ENCODE measurements at regions not wholly inside any gene's neighbourhood (a gene's known extent, or its start where the extent isn't known, plus 50 kb on each side); places are given as distances from the start of the nearest gene placed in this dataset.

DNA sequence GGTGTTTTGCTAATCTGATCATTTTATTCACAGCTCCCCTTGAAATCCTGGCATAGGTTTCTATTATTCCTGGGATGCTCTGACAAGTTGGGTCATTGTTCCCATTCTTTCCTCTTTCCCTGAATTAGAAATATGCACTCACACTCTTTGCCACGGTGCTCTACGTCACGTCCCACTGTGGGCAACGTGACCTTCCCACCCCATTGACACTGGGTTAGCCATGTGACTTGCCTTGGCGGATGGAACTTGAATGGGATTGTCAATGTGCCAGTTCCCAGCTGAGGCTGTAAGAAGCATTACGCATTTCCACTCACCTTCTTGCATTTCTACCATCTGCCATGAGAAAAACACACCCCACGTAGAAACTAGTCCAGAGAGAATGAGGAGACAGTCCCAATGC lies 492.4 kb downstream of the SHISA9 start:
- TF ChIP-seq BHLHE40 (IDR thresholded peaks at IDR 0.05; ENCODE audit: low read depth, low read length): no peak
- no peak for TF ChIP-seq SMC3 (IDR thresholded peaks at IDR 0.05; ENCODE audit: low read depth, low read length)
- TF ChIP-seq RFX5 (IDR thresholded peaks at IDR 0.05; ENCODE audit: low read depth, low read length): no peak
- no peak for TF ChIP-seq POLR2A (IDR thresholded peaks at IDR 0.05; ENCODE audit: low read depth, low read length)
- TF ChIP-seq, protein P1, sequence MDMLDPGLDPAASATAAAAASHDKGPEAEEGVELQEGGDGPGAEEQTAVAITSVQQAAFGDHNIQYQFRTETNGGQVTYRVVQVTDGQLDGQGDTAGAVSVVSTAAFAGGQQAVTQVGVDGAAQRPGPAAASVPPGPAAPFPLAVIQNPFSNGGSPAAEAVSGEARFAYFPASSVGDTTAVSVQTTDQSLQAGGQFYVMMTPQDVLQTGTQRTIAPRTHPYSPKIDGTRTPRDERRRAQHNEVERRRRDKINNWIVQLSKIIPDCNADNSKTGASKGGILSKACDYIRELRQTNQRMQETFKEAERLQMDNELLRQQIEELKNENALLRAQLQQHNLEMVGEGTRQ (IDR thresholded peaks at IDR 0.05; ENCODE audit: low read depth, low read length): no peak
- no peak for TF ChIP-seq RAD21 (IDR thresholded peaks at IDR 0.05; ENCODE audit: low read length)
- TF ChIP-seq, protein P2, sequence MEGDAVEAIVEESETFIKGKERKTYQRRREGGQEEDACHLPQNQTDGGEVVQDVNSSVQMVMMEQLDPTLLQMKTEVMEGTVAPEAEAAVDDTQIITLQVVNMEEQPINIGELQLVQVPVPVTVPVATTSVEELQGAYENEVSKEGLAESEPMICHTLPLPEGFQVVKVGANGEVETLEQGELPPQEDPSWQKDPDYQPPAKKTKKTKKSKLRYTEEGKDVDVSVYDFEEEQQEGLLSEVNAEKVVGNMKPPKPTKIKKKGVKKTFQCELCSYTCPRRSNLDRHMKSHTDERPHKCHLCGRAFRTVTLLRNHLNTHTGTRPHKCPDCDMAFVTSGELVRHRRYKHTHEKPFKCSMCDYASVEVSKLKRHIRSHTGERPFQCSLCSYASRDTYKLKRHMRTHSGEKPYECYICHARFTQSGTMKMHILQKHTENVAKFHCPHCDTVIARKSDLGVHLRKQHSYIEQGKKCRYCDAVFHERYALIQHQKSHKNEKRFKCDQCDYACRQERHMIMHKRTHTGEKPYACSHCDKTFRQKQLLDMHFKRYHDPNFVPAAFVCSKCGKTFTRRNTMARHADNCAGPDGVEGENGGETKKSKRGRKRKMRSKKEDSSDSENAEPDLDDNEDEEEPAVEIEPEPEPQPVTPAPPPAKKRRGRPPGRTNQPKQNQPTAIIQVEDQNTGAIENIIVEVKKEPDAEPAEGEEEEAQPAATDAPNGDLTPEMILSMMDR (conservative IDR thresholded peaks at IDR 0.05; ENCODE audit: low read depth, low read length): no peak
- TF ChIP-seq, protein P3, sequence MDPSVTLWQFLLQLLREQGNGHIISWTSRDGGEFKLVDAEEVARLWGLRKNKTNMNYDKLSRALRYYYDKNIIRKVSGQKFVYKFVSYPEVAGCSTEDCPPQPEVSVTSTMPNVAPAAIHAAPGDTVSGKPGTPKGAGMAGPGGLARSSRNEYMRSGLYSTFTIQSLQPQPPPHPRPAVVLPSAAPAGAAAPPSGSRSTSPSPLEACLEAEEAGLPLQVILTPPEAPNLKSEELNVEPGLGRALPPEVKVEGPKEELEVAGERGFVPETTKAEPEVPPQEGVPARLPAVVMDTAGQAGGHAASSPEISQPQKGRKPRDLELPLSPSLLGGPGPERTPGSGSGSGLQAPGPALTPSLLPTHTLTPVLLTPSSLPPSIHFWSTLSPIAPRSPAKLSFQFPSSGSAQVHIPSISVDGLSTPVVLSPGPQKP (IDR thresholded peaks at IDR 0.05; ENCODE audit: borderline replicate concordance, low read depth, low read length): no peak
- no peak for TF ChIP-seq CEBPB (IDR thresholded peaks at IDR 0.05; ENCODE audit: low read depth, low read length)
- no peak for TF ChIP-seq MXI1 (IDR thresholded peaks at IDR 0.05; ENCODE audit: borderline replicate concordance, low read depth, low read length)
- TF ChIP-seq MAFK (IDR thresholded peaks at IDR 0.05; ENCODE audit: low read depth, low read length): no peak
- no peak for TF ChIP-seq RCOR1 (IDR thresholded peaks at IDR 0.05; ENCODE audit: insufficient replicate concordance, low read length)
- TF ChIP-seq FOS (IDR thresholded peaks at IDR 0.05; ENCODE audit: low read depth, low read length): no peak
- TF ChIP-seq NFE2L2 (IDR thresholded peaks at IDR 0.05; ENCODE audit: low read depth, low read length): no peak
- TF ChIP-seq MAZ (IDR thresholded peaks at IDR 0.05; ENCODE audit: borderline replicate concordance, low read depth, low read length): no peak
- TF ChIP-seq CHD1 (IDR thresholded peaks at IDR 0.05; ENCODE audit: low read depth, low read length): no peak
- intact Hi-C loops (cut with micrococcal nuclease): no loop called here

More for the DNA sequence above, 492.4 kb downstream of the SHISA9 start:
- Histone ChIP-seq H3K23ac (ENCODE audit: low read depth, low read length) (no peak overlapping the region), H3K79me1 (ENCODE audit: low read depth in 1 of 2, low read length in 2 of 2) (no peaks in the 10 kb centered on the region), H3K9ac (ENCODE audit: low read depth, low read length) (no peak overlapping the region), H4K8ac (ENCODE audit: low read depth in 2 of 2, low read length in 2 of 2) (no peak overlapping the region), H3K27me3 (ENCODE audit: control insufficient read depth, insufficient read depth, low read length) (no peaks in the 10 kb centered on the region), H2AK9ac (replicated peaks; ENCODE audit: low read depth, low read length, poor library complexity) (no peak overlapping the region), H3K4me1 (ENCODE audit: control insufficient read depth, insufficient read depth, low read length) (no peaks in the 10 kb centered on the region), H4K20me1 (ENCODE audit: insufficient read depth, low read length) (no peaks in the 10 kb centered on the region), H3K36me3 (ENCODE audit: control insufficient read depth, insufficient read depth, low read length) (no peaks in the 10 kb centered on the region), H3K4ac (ENCODE audit: low read depth, low read length) (no peak overlapping the region), H4K5ac (ENCODE audit: low read depth, low read length) (no peak overlapping the region), H3K14ac (replicated peaks; ENCODE audit: low read depth, low read length) (no peak overlapping the region), H3K4me2 (ENCODE audit: low read depth, low read length) (no peak overlapping the region), H2BK120ac (ENCODE audit: low read depth, low read length) (no peak overlapping the region), H2BK15ac (ENCODE audit: low read depth, low read length) (no peak overlapping the region), H3K56ac (ENCODE audit: extremely low read depth, insufficient read depth, low read length) (no peak overlapping the region), H2BK5ac (ENCODE audit: low read depth, low read length, poor library complexity, severe bottlenecking) (no peak overlapping the region), H2BK20ac (ENCODE audit: low read depth, low read length) (no peak overlapping the region), H3K4me3 (ENCODE audit: insufficient read depth, low read depth, low read length) (no peak overlapping the region), H3K9me1 (ENCODE audit: insufficient read depth, low read length) (no peaks in the 10 kb centered on the region), H2AFZ (replicated peaks; ENCODE audit: low read length, poor library complexity) (no peak overlapping the region), H3K18ac (ENCODE audit: low read depth, low read length) (no peak overlapping the region), H4K91ac (ENCODE audit: insufficient read depth, low read depth, low read length) (no peak overlapping the region), H3K27ac (ENCODE audit: insufficient read depth, low read length) (no peak overlapping the region), H3K9me3 (ENCODE audit: control insufficient read depth, insufficient read depth, low read length) (peaks cover 17% of the 10 kb centered on the region), H2AK5ac (ENCODE audit: low read depth, low read length) (no peak overlapping the region)
- ATAC-seq (ENCODE audit: low read depth) (no peak), DNase-seq (no peak)
- in situ Hi-C loops (cut with MboI; ENCODE audit: low sequenced_read_pairs): no loop called here
- WGBS, 2 experiments (ENCODE audit: extremely low coverage in 2 of 2, insufficient read length in 1 of 2): no CpG with 5 or more reads among the region's 7 CpGs
- BruUV-seq (replicated peaks): no TSS peak
- ChIA-PET CTCF (no interaction called here), POLR2A (ENCODE audit: unreplicated experiment) (no interaction called here)
- dilution Hi-C loops (cut with HindIII; ENCODE audit: low sequenced_read_pairs, unreplicated experiment): no loop called here

Measured in IMR-90 (cell line).